A204.1 (cell line): ENCODE measurements at regions not wholly inside any gene's neighbourhood (a gene's known extent, or its start where the extent isn't known, plus 50 kb on each side); places are given as distances from the start of the nearest gene placed in this dataset.

Experiments used
- FAIRE-seq: peaks from 2 replicates; lab custom pipeline; 2012; peaks lifted over from hg19 to GRCh38; lab: Jason Lieb, UNC

DNA sequence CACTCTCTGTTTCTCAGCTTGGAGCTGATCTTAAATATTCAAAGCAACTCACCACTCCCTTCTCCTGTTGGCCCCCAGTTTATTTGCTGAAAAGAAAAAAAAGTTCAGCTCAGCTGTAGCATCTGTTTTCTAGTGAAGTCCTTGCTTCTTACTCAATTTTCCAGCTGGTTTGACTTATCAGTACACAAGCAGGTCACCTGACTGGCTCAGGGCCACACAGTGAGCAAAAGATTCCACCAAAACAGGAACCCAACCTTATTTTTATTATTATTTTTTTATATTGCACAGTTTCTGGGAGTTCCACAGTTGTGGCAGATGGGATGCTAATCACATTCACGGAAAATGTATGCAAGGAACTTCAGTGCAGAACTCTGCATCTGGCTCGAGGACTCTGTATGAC, 390.7 kb upstream of the RGMA start:
- FAIRE-seq = no peak

GRCh38 chr15:93478947-93479346, 389.9 kb upstream of the RGMA start:
- no peak for FAIRE-seq

DNA sequence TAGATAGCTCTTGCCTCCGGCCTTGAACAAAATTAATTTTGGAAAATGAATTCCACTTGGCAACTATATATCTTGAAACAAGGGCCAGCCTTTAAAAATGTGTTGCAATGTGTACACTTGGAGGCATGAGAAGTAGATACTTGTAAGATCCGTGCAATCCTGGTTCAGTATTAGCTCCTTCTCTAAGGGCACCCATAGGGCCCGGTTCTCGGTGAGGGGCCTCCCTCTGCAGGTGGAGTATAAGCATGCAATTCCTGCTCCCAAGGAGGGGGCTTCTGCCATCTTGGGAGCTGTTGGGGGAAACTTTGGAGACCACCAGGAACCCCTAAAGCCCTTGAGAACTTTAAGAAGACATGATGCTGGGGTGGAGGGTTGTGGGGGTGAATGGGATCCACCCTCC, 388.7 kb upstream of the RGMA start:
- FAIRE-seq = no peak

DNA sequence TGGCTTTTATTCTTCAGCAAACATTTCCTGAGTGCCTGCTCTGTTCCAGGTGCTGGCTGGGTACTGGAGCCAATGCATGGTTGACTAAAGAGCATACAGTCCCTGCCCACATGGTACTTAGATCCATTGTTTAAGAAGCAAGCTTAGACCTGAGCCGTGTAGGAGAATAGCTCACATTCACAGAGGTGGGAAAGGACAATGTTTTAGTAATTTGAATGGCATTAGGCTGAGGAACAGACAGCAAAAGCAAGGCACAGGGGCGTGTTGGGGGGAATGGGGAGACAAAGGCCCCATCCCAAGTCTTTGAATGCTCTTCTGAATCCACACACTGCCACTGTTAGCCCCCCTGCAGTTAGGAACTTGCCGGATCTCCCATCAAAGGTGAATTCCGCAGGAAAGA, 388.2 kb upstream of the RGMA start:
- no peak for FAIRE-seq

- no peak for FAIRE-seq
These were observed 387.6 kb upstream of the RGMA start for GRCh38 chr15:93476491-93477177.

GRCh38 chr15:93474728-93475127, 385.7 kb upstream of the RGMA start:
- no peak for FAIRE-seq

DNA sequence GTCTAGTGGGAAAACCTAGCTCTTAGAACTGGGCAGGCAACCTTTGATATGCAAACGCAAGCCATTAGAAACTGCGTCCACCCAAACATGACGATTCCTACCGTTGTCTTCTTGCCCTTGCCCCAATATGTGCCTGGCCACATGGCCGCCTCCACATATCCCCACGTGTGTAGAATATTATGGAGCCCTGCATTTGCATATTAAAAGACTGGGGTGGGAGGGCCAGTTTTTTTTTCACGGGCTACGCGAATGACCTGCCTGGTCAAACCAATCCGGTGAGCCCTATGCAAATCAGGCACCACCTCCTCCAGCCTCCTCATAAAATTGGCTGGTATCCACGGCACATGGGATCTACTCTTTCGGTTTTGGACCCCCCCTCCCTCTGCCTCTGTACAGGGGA, 381.0 kb upstream of the RGMA start:
- no peak for FAIRE-seq

DNA sequence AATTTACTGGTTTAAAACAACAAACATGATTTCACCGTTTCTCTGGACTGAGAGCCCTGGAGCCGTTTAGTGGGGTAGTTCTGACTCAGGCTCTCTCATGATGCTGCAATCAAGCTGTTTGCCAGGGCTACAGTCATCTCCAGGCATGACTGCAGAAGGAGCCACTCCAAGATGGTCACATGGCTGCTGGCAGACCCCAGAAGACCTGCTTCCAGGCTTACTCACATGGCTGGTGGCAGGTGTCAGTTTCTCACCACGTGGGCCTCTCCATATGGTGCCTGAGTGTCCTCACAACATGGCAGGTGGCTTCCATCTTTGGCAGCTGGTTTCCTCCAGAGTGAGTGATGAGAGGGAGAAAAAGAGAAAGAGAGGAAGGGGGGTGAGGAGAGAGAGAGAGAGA, 378.3 kb upstream of the RGMA start:
- FAIRE-seq = no peak

- FAIRE-seq = no peak
These were observed 377.4 kb upstream of the RGMA start for GRCh38 chr15:93466380-93466779.

DNA sequence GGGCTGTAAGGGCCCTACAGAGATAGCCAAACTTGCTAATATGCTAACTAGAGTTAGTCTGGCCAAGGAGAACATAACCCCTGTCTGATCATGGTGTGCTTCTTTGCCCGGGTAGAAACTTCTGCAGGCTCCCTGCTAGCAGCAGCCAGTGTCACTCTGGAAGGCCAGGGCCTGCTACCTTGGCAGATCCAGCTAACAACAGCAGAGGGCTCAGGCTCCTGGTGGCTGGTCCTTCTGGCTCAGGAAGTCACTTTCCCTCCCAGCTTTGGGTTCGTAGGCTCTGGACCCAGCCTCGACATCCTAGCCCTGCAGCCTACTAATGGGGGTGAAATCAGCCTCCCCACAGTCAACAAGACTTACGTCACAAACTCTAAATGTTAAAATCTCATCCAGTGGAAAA, 373.7 kb upstream of the RGMA start:
- FAIRE-seq = no peak

- FAIRE-seq = no peak
These were observed 371.7 kb upstream of the RGMA start for GRCh38 chr15:93460717-93461116.

DNA sequence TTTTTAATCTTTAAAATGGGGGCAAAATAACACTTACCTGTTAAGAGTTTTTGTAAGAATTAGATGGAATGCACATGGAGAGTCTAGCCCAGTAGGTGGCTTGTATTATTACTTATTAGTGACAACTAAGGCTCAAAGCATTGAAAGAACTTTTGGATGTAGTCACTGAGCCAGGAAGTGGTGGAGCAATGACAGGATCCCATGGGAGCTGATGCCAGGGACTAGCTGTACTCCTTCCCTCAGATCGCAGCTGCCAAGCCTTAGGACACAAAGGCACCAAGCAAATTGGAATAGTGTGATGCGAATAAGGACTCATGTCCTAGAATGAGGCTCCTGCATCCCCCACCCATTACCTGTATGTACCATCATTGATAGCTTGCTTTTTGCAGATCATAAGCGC, 370.4 kb upstream of the RGMA start:
- FAIRE-seq = no peak

DNA sequence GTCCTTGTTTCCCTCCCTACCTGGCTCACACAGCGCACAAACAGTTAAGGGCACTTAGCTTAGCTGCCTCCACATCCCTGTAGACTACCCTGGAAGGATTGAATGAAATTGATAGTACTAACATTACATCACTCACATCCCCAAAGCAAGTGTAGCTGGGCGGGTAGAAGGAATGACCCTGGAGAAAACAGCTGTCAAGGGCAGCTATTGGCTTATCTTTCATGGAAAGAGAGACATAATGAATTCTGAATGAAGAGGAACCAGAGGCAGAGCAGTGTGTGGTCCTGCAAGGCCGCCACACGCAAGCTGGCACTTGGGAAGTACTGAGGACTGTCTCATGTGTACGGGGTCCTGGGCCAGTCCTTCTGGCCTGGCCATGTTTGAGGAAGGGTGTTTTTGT, 369.6 kb upstream of the RGMA start:
- no peak for FAIRE-seq

DNA sequence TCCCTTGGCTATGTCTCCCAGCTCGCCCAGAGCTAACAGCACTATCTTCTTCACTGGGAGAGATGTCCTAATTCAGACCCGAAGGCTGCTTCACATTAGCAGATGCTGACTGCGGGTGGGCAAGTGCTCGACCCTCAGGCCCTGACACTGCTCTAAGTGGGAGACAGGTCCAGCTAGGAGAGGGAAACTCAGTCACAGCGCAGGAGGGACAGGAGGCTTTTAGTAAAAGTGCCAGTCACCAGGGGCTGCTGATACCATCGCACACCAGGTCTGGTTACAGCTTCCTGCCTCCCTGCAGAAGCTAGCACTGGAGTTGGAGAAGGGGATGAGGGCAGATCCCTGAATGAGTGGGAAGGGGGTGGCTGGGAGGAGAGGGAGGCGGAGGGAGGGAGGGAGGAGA, 365.8 kb upstream of the RGMA start:
- FAIRE-seq = no peak

GRCh38 chr15:93452537-93453211, 363.7 kb upstream of the RGMA start:
- FAIRE-seq = no peak

- FAIRE-seq = no peak
These were observed 362.8 kb upstream of the RGMA start for GRCh38 chr15:93451822-93452221.

- no peak for FAIRE-seq
These were observed 362.3 kb upstream of the RGMA start for GRCh38 chr15:93451265-93451664.

DNA sequence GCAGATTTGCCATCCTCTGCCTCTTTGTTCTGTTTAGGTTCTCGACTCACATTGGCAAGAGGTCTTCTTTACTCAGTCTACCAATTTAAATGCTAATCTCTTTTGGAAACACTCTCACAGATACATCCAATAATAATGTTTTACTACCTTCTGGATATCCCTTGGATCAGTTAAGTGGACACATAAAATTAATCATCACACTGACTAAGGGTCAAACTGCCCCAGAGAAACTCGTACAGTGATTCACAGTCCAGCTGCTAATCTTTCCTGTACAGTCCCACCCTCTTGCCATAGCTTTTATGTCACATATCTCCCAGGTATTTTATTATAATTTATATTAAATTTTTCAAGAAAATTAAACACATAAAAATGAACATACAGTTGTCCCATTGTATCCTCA, 360.8 kb upstream of the RGMA start:
- FAIRE-seq = no peak

DNA sequence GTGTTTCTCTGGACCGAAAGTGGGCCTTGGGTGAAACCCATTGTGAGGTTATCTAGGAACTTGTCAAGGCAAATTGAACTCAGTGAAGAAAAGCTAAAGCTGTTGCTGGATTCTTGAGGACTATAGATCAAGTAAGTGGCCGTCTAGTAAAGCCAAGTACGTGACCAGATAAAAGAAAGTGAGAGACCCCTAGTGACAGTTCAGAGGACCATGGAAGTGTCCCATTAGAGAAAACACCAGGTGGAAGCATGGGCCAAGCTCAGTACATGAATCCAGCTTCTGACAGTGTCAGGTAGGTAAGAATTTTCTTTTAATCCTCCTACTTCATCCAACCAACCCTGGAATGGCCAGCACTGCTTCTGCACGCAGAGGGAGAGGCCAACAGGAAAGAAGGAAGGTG, 349.3 kb upstream of the RGMA start:
- no peak for FAIRE-seq

DNA sequence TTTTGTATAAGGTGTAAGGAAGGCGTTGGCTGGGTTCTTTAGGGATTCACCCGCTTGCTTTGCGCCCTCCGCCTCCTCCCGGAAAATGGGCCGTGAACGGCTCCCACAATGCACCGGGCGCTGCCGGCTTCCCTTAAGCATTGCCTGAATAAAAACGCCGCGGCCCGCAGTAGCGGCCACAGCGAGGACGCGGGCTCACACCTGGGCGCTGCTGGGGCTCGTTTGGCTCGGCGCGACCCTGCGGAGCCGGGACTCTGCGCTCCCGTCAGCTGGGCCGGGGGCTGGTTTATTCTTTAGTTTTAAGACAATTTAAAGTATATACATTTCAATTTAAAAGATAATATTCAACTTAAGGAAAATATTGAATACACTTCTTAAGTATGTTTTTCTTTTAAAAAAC, 343.5 kb upstream of the RGMA start:
- no peak for FAIRE-seq

DNA sequence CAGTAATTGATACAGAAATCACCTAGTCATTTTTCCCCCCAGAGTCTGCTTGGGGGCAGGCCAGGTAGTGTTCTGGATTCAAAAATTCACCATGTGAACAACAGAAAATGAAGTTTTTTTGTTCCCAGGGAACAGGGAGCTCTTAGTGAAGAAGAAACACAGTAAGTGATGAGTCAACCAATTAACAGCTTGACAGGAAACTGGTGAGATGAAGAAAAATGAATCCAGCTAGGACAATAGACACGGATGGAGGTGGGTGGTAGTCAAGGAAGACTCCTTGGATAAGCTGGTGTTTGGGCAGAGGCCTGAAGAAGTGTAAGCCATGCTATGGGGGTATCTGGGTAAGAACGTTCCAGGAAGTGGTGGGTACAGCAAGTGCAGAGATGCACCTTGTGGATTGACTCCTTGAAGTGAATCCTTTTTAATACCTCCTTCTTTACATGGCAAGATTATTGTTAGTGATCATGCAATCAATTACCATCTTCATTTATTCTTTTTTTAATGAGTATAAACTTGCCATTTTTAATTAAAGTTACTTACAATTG, 339.9 kb upstream of the RGMA start:
- FAIRE-seq = no peak

- no peak for FAIRE-seq
These were observed 339.1 kb upstream of the RGMA start for GRCh38 chr15:93428150-93428549.

- FAIRE-seq = no peak
These were observed 335.1 kb upstream of the RGMA start for GRCh38 chr15:93424131-93424530.

GRCh38 chr15:93422476-93422875, 333.5 kb upstream of the RGMA start:
- no peak for FAIRE-seq
